Small intestine (tissue), 7 donors: ENCODE measurements at regions not wholly inside any gene's neighbourhood (a gene's known extent, or its start where the extent isn't known, plus 50 kb on each side); places are given as distances from the start of the nearest gene placed in this dataset.

Experiments
- DNase-seq, 2 donors: peaks; one replicate each; pipeline versions ENCODE4 v3.0.0 to v3.0.0-alpha.2; 2013
- FAIRE-seq: peaks from 2 replicates; lab custom pipeline; 2012; peaks lifted over from hg19 to GRCh38; lab: Jason Lieb, UNC
- H3K27ac ChIP-seq, 3 donors: one replicate each; pipeline ENCODE4 v1.5.1; 2013; ENCODE audit warnings: low read length in 2 of 3, mild to moderate bottlenecking in 2 of 3, control low read depth in 1 of 3, inconsistent platforms in 1 of 3, low read depth in 1 of 3, moderate library complexity in 1 of 3
- H3K27me3 ChIP-seq, 3 donors: one replicate each; pipeline ENCODE4 v1.6.1; 2013; ENCODE audit warnings: low read length in 3 of 3, inconsistent platforms in 1 of 3; ENCODE audit not compliant: control insufficient read depth in 3 of 3, insufficient read depth in 3 of 3
- H3K36me3 ChIP-seq, 3 donors: one replicate each; pipeline ENCODE4 v1.6.1; 2013; ENCODE audit warnings: low read length in 3 of 3, inconsistent platforms in 1 of 3, low read depth in 1 of 3, mild to moderate bottlenecking in 1 of 3, moderate library complexity in 1 of 3; ENCODE audit not compliant: control insufficient read depth in 3 of 3, insufficient read depth in 2 of 3
- H3K4me1 ChIP-seq, 3 donors: one replicate each; pipeline ENCODE4 v1.6.1; 2013; ENCODE audit warnings: low read length in 2 of 3, inconsistent platforms in 1 of 3, low read depth in 1 of 3, mild to moderate bottlenecking in 1 of 3, moderate library complexity in 1 of 3; ENCODE audit not compliant: control insufficient read depth in 3 of 3, insufficient read depth in 2 of 3
- H3K4me3 ChIP-seq, 3 donors: one replicate each; pipeline ENCODE4 v1.5.1; 2013; ENCODE audit warnings: low read length in 3 of 3, control low read depth in 1 of 3, inconsistent platforms in 1 of 3, low read depth in 1 of 3, mild to moderate bottlenecking in 1 of 3, moderate library complexity in 1 of 3
- H3K9me3 ChIP-seq, 2 donors: one replicate each; pipeline ENCODE4 v1.6.1; 2013; ENCODE audit warnings: low read depth in 1 of 2, low read length in 1 of 2; ENCODE audit not compliant: control insufficient read depth in 2 of 2, insufficient read depth in 1 of 2
- WGBS, 3 donors: extraction: QIAGEN DNeasy Blood & Tissue Kit; methylation state at CpG; one replicate each; pipeline ENCODE4 v1.1.7; 2013; 5-methylcytosine and 5-hydroxymethylcytosine counted together
- donor health status: healthy with polysubstance abuse.
- donor health status: control.
- donor health status: control.
- donor health status: Bipolar disorder and iron deficiency.
- donor health status: healthy.

DNA sequence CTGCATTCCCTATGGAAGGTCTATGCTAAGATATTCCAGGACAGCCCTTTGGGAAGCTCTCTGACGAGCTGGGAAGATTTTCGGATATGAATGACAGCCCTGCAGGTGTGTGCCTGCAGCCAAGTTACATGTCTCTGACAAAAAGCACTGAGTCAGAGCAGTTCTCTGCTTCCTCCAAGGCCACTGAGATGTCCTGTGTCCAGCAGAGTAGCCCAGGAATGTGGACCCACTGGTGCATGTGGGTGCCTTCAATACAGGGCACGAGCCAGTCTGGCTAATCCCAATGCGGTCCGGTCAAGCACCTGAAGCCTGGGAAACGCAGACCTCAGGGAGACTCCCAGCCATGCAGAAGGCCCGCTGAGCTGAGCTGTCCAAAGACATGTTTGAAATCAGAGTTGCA, 565.7 kb downstream of the TCERG1L start:
- Histone ChIP-seq H3K36me3 (no peaks in the 10 kb centered on the region), H3K27me3 (no peaks in the 10 kb centered on the region), H3K4me3 (no peak overlapping the region), H3K27ac (no peak overlapping the region), H3K4me1 (no peaks in the 10 kb centered on the region), H3K9me3 (no peaks in the 10 kb centered on the region)
- no peak for FAIRE-seq
- WGBS, 3 donors = 62 to 76% (median 72%) methylated on average over 7 of the region's 7 CpGs
- no peak for DNase-seq

DNA sequence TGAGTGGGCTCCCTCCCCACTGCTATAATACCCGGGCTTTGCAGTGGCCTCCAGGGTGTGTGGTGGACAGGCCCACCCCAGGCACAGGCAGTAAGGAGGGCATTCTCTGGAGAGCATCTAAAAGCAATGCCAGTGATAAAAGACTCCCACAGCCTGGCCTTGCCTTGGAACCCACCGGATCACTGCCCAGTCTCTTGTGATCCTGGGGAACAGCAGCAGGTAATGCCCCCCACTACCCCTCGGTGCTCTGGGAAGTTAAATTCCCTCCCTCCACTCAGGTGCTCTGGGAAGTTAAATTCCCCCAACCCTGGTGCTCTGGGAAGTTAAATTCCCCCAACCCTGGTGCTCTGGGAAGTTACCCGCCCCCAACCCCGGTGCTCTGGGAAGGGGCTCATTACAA, 565.2 kb downstream of the TCERG1L start:
- DNase-seq (no peak), FAIRE-seq (no peak)
- Histone ChIP-seq H3K27ac (no peak overlapping the region), H3K4me1 (no peaks in the 10 kb centered on the region), H3K9me3 (no peaks in the 10 kb centered on the region), H3K27me3 (no peaks in the 10 kb centered on the region), H3K4me3 (no peak overlapping the region), H3K36me3 (no peaks in the 10 kb centered on the region)
- WGBS, 3 donors = 40 to 69% (median 61%) methylated on average over 5 of the region's 5 CpGs

- no peaks in the 10 kb centered on the region for H3K4me1 ChIP-seq
- no peaks in the 10 kb centered on the region for H3K9me3 ChIP-seq
- no peak overlapping the region for H3K4me3 ChIP-seq
- FAIRE-seq (no peak), DNase-seq (no peak)
- WGBS, 3 donors = 54 to 65% (median 60%) methylated on average over 11 of the region's 11 CpGs
- H3K36me3 ChIP-seq = no peaks in the 10 kb centered on the region
- H3K27ac ChIP-seq = no peak overlapping the region
- no peaks in the 10 kb centered on the region for H3K27me3 ChIP-seq
These were observed 564.2 kb downstream of the TCERG1L start for GRCh38 chr10:130747356-130747755.

DNA sequence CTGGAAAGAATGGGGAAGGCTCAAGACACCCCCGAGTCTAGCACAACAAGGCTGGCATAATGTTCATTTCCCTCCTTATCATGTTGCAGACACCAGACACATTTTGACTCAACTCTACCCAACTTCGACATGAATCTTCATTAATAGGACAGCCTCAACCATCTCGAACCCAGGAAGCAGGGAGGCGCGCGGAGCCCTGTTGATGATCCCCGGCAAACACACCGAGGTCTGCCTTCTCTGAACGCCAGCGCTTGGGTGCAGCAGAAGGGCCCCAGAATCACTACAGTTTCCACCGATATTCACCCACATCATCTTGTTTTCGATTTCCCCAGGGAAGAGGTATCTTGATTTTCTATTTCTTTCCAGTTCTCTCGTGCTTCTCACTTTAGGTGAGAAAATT, 563.6 kb downstream of the TCERG1L start:
- no peaks in the 10 kb centered on the region for H3K4me1 ChIP-seq
- no peaks in the 10 kb centered on the region for H3K9me3 ChIP-seq
- H3K27me3 ChIP-seq = no peaks in the 10 kb centered on the region
- H3K4me3 ChIP-seq = no peak overlapping the region
- 86 to 88% (median 88%) methylated on average over 13 of the region's 13 CpGs for WGBS, 3 donors
- DNase-seq (no peak), FAIRE-seq (no peak)
- H3K36me3 ChIP-seq = no peaks in the 10 kb centered on the region
- H3K27ac ChIP-seq = no peak overlapping the region

DNA sequence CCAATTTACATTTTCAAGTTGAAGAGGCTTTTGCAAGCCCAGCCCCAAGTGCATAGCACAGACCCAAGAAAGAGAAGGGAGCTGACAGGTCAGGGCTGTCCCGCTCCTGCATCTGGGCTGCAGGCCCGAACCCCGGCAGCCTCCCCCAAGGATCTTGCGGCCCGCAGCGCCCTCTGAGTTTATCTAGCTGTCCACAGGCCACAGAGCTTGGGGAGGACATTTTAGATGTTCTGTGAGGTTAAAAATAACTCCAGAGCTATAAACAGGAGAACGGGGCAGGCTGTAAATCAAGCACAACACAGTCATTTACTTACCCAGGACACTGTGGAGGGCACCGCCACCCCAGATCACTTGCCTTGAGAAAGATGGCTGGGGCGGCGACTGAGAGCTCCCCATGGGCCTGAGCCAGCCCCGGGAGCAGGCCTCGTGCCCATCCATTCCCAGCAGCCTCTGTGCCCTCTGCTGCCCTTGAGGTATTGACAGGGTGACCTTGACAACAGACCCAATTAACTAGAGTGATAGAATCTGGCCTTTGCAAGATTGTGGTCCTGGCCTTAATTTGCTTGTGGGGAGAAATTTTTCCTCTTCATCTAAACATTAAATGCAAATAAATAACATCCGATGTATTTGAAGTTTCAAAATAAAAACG, 563.0 kb downstream of the TCERG1L start:
- no peak for DNase-seq

GRCh38 chr10:130749911-130750310, 561.6 kb downstream of the TCERG1L start:
- DNase-seq = no peak
- H3K9me3 ChIP-seq = no peaks in the 10 kb centered on the region
- H3K4me3 ChIP-seq = no peak overlapping the region
- 2 to 46% (median 44%) methylated on average over 2 of the region's 2 CpGs for WGBS, 3 donors
- H3K4me1 ChIP-seq = no peaks in the 10 kb centered on the region
- no peaks in the 10 kb centered on the region for H3K36me3 ChIP-seq
- H3K27me3 ChIP-seq = no peaks in the 10 kb centered on the region
- FAIRE-seq = no peak
- no peak overlapping the region for H3K27ac ChIP-seq

More for the DNA sequence above, 563.0 kb downstream of the TCERG1L start:
- Histone ChIP-seq H3K9me3 (no peaks in the 10 kb centered on the region), H3K4me1 (no peaks in the 10 kb centered on the region), H3K27me3 (no peaks in the 10 kb centered on the region), H3K4me3 (no peak overlapping the region), H3K27ac (no peak overlapping the region), H3K36me3 (no peaks in the 10 kb centered on the region)
- 61 to 79% (median 67%) methylated on average over 14 of the region's 14 CpGs for WGBS, 3 donors
- no peak for FAIRE-seq

DNA sequence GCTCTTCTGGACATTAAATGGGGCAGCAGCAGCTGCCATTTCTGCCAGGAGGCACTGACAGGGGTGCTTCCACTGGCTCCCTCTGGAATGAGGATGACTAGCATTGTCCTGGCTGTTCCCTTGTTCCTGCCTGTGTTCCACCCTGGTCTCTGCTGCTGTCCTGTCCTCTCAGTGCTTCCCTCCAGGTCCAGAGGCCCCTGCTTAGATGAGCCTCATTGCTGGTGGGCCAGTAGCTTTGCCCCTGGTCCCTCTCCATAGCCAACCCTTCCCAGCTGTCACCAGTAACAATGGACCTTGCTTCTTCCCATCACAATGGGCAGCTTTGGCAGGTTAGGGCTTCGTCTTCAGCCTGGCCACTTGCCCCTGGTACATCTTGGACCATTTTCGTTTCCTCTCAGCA, 561.1 kb downstream of the TCERG1L start:
- DNase-seq = no peak
- no peaks in the 10 kb centered on the region for H3K9me3 ChIP-seq
- no peak overlapping the region for H3K4me3 ChIP-seq
- H3K4me1 ChIP-seq = no peaks in the 10 kb centered on the region
- WGBS, 3 donors = 28 to 39% (median 36%) methylated on average over 2 of the region's 2 CpGs
- no peaks in the 10 kb centered on the region for H3K36me3 ChIP-seq
- FAIRE-seq = no peak
- H3K27ac ChIP-seq = no peak overlapping the region
- H3K27me3 ChIP-seq = no peaks in the 10 kb centered on the region

- no peak for DNase-seq
- no peak overlapping the region for H3K4me3 ChIP-seq
- no peaks in the 10 kb centered on the region for H3K4me1 ChIP-seq
- H3K27me3 ChIP-seq = no peaks in the 10 kb centered on the region
- no peak overlapping the region for H3K27ac ChIP-seq
- no peak for FAIRE-seq
- no peaks in the 10 kb centered on the region for H3K9me3 ChIP-seq
- 75 to 85% (median 85%) methylated on average over 15 of the region's 15 CpGs for WGBS, 3 donors
- H3K36me3 ChIP-seq = no peaks in the 10 kb centered on the region
These were observed 560.2 kb downstream of the TCERG1L start for GRCh38 chr10:130751106-130751840.
